ENCODE measurements at regions not wholly inside any gene's neighbourhood (a gene's known extent, or its start where the extent isn't known, plus 50 kb on each side); places are given as distances from the start of the nearest gene placed in this dataset.

DNA sequence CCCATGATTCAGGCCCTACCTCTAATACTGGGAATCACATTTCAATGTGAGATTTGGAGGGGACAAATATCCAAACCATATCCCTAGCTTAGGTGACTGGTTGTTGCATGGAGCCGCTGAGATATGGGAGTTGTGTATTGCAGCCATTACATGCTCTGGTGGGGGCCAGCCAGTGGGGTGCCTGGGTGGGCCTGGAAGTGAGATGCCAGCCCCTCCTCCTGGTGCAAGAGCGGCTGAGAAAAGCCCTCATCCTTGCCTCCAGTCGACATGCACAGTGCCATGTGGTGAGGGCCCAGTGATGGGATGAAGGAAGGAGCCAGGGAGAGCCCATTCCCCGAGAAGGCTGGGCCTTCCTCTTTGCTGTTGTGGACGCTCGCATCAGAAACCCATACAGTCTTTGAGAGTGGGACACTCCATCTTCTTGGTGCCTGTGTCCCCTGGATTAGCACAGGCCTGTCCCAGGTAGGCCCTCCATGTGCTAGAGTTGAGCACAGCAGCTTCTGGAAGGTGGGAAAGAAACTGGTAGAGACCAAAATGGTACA lies 1043.0 kb downstream of the TBC1D22A start:
- no peak for DNase-seq (ENCODE audit: low read depth in 4 of 4, low spot score in 3 of 4)

- no peak for DNase-seq (ENCODE audit: low read depth in 4 of 4, low spot score in 3 of 4)
Measured at GRCh38 chr22:47804281-47804680, 1041.8 kb downstream of the TBC1D22A start.

GRCh38 chr22:47802421-47802820 lies 1040.0 kb downstream of the TBC1D22A start:
- DNase-seq (ENCODE audit: low read depth in 4 of 4, low spot score in 3 of 4), result no peak

GRCh38 chr22:47801541-47802245 lies 1039.2 kb downstream of the TBC1D22A start:
- DNase-seq (ENCODE audit: low read depth in 4 of 4, low spot score in 3 of 4), result no peak

- DNase-seq (ENCODE audit: low read depth in 4 of 4, low spot score in 3 of 4), result no peak
Measured at GRCh38 chr22:47798229-47798628, 1035.8 kb downstream of the TBC1D22A start.

- DNase-seq (ENCODE audit: low read depth in 4 of 4, low spot score in 3 of 4), result no peak
Measured at GRCh38 chr22:47797342-47797945, 1035.0 kb downstream of the TBC1D22A start.

DNA sequence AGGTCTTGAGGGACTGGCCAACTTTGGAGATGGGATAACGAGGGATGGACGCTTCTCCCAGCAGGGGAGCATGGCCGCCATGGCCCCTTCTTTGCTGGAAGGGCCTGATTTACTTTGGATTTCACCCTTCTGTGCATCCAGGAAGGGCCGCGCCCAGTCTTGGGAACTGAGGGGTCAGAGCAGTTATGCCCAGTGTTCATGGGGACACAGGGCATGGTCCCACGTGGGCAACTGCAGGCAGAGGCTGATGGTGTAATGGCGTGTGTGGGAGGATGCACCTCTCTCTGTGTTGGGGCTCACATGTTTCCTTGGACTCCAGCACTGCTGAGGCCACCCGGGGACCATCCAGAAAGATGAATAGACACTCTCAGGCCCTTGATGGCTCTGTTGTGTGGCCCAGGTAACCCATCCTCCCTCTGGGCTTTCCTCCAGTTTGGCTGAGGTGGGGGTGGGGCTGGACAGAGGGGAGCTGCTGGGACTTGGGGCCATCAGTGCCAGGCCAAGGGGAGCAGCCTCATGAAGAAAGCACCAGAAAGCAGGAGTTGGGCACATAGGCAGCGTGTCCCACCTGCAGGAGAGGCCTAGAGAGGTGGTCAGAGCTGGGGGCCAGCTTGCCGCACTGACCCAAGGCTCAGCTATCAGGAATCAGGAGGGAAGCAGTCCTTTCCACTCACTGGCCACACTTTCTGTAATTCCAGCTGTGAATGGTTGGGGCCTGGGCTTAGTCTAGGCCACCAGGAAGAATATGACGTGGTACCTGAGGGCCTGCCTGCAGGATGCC lies 1033.9 kb downstream of the TBC1D22A start:
- DNase-seq (ENCODE audit: low read depth in 4 of 4, low spot score in 3 of 4), result no peak

- no peak for DNase-seq (ENCODE audit: low read depth in 4 of 4, low spot score in 3 of 4)
Measured at GRCh38 chr22:47795477-47796127, 1033.2 kb downstream of the TBC1D22A start.

DNA sequence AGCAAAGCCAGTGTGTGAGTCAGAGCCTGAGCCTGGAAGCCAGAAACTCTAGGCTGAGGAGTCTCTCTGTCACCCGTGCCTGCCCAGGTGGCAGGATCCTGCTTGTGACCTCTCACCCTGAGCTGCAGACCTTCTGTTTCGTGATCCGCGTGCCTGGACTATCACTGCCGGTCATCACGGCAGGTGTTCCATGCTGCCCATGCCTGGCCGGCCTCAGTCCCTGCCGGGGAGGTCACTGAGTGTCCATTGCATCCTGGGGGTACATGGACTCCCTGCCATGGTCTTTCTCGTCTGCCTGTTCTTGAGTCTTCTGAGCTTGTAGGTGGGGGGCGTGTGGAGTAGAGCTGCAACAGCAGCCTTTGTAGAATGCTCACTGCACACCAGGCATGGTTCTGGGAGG lies 1032.4 kb downstream of the TBC1D22A start:
- DNase-seq (ENCODE audit: low read depth in 4 of 4, low spot score in 3 of 4), result no peak

- no peak for DNase-seq (ENCODE audit: low read depth in 4 of 4, low spot score in 3 of 4)
Measured at GRCh38 chr22:47793304-47794101, 1031.1 kb downstream of the TBC1D22A start.

GRCh38 chr22:47789171-47789570 lies 1026.7 kb downstream of the TBC1D22A start:
- no peak for DNase-seq (ENCODE audit: low read depth in 4 of 4, low spot score in 3 of 4)

- DNase-seq (ENCODE audit: low read depth in 4 of 4, low spot score in 3 of 4), result no peak
Measured at GRCh38 chr22:47788461-47788860, 1026.0 kb downstream of the TBC1D22A start.

DNA sequence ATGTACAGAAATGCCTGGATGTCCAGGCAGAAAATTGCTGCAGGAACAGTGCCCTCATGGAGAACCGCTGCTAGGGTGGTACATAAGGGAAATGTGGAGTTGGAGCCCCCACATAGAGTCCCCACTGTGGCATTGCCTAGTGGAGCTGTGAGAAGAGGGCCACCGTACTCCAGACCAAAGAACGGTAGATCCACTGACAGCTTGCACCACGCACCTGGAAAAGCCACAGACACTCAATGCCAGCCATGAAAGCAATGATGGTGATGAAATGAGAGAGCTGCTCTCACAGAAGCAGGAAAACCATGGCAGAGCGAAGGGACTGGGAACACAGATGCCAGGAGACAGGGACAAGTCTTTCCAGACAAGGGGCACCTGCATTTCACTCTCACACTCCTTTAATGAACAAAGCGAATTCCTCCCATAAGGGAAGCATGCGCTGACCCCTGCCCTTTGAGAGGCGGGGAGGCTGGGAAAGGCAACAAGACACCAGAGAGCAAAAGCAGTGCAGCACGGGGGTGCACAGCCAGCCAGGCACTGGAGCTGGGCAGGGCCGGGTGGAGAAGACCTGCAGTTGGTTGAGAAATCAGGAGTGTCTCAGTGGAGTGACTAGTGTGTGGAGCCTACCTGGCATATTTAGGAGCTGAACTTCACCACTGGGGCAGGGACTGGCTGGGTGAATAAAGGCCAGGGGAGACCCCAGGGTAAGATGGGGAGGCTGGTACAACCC lies 1025.2 kb downstream of the TBC1D22A start:
- DNase-seq (ENCODE audit: low read depth in 4 of 4, low spot score in 3 of 4), result no peak

GRCh38 chr22:47786650-47787290 lies 1024.3 kb downstream of the TBC1D22A start:
- DNase-seq (ENCODE audit: low read depth in 4 of 4, low spot score in 3 of 4), result no peak

GRCh38 chr22:47784991-47785390 lies 1022.5 kb downstream of the TBC1D22A start:
- DNase-seq (ENCODE audit: low read depth in 4 of 4, low spot score in 3 of 4), result no peak

DNA sequence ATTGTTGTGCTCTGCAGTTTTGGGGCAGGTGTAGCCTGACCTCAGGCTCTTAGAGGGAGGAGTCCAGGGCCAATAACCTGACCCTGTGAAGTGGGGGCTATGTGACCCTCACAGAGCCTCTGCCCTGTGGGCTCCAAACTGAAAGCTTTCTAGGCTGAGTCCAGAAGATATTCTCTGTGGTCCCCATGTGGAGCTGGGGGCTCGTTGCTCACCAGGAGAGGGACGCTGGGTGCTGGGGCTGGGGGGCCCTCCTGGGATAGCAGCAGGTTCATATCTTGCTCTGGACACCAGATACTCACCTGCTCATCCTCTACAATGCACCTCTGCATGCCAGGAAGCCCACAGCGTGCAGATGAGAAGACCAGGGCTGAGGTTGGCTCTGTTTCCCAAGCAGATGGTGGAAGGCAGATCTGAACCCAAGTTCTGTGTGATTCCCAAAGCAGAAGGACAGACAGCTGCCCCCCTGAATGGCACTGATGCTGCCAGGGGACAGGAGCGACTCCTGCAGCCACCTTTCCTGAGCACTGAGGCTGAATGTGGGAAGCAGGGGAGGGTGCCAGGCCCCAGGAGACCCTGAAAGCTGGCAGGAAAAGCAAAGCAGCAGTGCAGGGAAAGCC lies 1022.0 kb downstream of the TBC1D22A start:
- no peak for DNase-seq (ENCODE audit: low read depth in 4 of 4, low spot score in 3 of 4)

GRCh38 chr22:47783433-47784366 lies 1021.2 kb downstream of the TBC1D22A start:
- DNase-seq (ENCODE audit: low read depth in 4 of 4, low spot score in 3 of 4), result no peak
